NCI-H526 (cell line): ENCODE measurements at regions not wholly inside any gene's neighbourhood (a gene's known extent, or its start where the extent isn't known, plus 50 kb on each side); places are given as distances from the start of the nearest gene placed in this dataset.
"Not testable (repeated sequence)": the region's sequence is repeated elsewhere in the genome, so short reads cannot be mapped to it uniquely, and the experiment has no call there.

Source experiments
- DNase-seq, 2 experiments: peaks; one replicate each; lab custom pipeline; 2025; lab: John Stamatoyannopoulos, UW

DNA sequence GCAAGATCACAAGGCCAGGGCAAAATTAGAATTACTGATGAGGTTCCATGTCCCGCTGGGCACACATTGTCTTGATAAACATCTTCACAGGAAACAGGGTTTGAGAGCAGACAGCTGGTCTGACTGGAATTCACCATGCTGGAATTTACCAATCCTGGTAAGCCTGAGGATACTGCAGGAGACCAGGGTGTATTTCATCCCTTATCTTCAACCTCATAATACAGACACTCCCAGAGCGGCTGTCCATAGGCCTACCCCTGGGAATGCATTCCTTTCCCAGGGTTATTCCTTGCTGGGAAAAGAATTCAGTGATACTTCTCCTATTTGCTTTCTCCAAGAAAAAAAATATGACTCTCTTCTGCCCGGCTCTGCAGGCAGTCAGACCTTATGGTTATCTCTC is 875.1 kb upstream of the ACVR2A start:
- DNase-seq = not testable (repeated sequence)

DNA sequence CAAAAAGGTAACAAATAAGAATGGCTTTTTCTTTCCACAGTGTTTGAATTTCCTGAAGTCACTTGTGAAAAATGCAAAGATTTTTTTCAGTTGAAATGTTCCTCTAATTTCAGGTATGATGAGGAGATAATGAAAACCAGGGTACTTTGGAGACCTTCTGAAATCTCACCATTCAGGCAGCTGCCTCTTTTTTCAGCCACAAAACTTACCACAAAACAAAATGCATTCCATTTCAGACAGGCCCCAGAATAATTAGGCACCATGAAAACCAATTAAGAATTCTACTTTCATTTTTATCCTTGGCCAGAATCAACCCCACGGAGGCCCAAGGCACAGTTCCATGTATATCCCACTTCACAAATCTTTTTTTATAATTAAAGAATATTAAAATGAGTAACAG is 880.3 kb upstream of the ACVR2A start:
- no peak for DNase-seq

DNA sequence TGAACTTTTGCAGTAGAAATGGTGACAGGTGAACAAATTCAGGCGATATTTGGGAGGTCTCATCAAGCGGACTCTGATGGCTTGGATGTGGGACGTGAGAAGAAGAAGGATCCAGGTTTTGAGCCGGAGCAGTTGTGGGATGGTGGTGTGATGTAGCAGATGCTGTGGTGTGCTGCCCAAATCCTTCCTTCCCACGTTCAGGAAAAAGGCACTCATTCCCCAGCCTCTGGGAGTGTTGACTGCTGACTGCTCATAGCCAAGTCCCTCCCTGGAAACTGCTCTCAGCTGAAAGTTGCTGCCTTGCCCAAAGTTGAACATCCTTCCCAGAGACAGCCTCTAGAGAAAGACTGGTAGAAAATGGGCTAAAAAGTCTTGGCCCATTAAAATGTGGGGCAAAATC is 890.3 kb upstream of the ACVR2A start:
- DNase-seq = no peak

DNA sequence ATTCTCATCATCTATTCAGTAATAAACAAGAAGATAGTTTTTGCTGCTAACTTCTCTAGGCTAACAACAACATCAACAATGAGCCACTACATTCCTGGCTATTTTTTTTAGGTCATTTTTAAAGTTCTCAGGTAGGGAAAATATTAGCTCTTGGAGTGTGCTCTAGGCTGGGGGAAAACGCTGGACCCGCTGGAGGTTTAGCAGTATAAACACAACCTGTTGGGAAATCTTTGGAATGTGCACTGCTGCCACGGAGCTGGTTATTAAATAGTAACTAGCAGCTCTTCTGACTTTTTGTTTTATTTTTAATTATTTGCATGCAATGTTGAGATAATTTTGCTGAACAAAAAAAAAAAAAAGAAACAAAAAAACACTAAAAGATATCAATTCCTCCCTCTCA is 892.1 kb upstream of the ACVR2A start:
- DNase-seq = no peak

DNA sequence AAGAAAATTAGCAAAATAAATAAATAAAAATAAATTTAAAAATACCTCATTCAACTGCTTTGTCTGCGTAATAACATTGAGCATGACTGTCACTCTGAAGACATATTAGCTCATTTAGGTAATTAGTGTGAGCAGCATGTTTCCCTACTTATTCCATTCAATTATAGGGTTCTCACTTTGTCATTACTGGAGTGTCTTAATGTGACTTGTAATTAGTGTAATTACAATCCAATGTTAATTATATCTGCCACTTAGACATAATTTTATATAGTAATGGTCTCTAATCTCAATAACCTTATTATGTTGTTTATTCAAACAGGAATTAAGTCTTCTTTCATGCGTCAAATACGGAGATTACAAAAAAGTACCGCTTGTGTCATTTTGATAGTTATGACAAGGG is 893.9 kb upstream of the ACVR2A start:
- DNase-seq = no peak

DNA sequence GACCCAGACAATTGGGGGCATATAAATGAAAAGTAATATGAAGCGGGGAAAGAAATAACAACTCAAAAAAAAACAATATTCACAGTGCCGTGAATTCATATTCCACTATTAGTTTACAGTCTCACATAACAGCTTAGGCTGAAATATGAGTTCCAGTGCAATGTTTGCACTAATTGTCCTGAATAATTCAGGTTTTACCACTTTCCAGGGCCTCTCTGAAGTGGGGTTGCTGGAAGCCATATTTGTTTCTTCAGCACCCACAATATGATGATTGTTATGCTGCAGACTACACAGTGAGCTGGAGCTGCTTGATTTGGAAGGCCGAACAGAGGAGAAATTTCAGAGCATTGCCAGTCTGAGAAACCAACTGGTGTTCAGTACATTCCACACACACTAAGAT is 894.5 kb upstream of the ACVR2A start:
- DNase-seq = no peak

DNA sequence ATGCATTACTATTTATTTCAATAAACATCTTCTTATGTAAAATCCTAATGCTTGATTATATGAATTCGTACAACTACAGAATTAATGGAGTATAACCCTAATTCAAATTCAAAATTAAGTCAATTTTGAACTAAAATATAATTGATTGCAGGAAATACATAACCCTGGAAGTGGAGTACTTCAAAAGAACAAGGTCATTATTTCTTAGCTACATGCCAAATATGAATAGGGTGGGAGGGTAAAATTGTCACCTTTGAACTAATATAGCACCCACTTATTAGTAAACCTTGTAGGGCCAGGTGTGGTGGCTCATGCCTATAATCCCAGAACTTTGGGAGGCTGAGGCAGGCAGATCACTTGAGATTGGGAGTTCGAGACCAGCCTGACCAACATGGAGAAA is 895.4 kb upstream of the ACVR2A start:
- no peak for DNase-seq

DNA sequence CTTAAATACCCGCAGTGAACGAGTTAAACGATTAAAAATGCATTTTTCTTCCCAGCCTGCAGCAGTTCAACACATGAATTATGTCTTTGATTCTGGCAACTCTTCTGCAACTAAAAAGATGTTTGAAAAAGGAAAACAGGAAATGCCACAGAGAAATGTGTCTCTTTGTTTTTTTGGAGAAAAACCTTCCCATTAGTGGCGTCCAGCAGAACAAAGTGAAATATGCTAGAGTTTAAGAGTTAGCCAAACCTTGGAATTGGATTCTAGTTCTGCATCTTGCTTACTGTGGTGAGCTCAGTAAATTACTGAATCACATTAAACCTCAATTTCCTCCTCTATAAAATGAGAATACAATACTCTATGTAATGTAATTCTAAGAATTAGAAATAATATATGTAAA is 900.2 kb upstream of the ACVR2A start:
- no peak for DNase-seq

DNA sequence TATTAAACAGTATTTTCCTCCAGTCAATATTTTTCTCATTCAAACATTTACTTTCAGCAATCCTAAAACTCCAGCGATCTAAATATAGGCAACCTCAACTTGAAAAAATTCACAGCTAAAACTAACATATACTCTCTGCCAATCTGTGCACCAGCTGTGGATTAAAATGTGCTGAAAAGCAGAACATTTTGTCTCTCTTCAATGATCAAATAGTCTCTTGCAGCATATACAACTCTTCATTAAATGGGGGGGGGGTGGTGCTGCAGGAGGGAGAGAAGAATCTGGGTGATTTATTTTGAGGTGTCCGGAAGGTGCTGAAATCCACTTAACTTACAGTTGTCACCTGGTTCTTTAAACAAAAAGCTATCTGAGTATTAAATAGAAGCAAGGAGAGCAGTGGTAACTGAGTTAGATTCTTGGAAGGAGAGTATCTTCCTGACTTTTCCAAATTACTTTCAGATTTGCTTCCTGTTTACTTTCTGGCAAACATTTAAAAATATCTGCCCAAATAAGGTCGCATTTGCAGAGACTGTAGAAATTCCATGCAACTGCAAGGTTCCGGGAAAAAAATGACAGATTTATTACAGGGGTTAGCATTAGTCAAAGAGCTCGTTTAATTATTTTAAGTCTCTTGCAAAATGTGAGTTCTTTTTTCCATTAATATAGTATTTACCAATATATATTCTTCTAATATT is 904.7 kb upstream of the ACVR2A start:
- DNase-seq = no peak

DNA sequence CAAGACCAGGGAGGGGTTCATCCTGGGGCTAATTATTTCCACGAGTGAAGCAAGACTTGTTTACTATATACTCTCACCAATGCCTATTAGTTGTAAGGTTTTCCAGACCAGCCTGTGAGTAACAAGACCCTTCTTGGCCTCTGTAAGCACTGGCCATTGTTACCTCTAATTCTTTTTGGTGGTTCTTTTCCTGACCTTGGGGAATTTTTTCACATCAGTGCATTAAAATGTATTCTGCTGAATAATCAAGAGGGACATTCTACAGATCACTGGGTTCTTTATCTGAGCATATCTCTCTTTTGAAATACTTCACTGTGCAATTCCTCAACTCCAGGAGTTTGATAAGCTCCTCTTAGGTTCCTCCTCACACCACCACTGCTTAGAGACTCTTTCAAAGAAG is 909.9 kb upstream of the ACVR2A start:
- DNase-seq = no peak

DNA sequence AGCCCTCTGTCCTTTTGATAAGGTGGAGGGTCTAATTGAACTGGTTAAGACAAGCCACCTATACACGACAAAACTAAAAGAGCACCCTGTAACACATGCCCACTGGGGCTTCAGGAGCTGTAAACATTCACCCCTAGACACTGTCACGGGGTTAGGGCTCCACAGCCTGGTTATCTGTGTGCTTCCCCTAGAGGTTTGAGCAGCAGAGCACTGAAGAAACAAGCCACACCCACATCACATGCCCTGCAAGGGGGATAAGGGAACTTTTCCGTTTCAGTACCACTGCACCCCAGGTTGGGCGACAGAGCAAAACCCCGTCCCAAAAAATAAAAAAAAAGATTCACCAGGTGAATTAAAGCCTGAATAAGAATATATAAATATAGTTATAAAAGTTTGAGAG is 913.7 kb upstream of the ACVR2A start:
- DNase-seq = no peak

DNA sequence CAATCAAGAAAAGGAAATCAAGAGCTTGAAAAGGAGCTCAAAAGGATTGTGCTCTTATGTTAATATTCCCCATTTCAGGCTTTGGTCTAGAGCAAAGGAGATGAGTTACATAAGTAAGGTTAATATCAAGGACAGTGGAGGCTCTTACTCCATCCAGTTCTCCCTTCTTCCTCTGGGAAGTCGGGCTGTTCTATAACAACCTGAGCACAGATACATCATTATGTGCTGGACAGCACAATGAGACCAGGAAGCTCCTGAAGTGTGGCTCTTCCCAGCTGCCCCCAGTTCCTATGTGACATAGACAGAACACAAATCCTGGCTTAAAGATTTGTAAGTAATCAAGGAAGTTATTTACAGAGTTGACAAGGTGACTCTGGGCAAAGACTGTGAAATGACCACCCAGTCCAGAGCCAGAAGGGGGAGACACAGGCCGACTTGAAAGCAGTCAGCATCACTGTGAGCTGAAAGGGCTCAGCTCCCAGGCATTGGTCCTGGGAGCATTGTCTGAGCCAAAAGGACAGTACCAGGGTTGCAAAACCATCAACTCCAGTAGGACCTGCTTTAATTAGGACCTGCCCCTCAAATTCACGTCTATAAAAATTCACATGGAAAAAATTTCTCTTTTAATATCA is 917.6 kb upstream of the ACVR2A start:
- DNase-seq = peak; percentile 1 to 71

DNA sequence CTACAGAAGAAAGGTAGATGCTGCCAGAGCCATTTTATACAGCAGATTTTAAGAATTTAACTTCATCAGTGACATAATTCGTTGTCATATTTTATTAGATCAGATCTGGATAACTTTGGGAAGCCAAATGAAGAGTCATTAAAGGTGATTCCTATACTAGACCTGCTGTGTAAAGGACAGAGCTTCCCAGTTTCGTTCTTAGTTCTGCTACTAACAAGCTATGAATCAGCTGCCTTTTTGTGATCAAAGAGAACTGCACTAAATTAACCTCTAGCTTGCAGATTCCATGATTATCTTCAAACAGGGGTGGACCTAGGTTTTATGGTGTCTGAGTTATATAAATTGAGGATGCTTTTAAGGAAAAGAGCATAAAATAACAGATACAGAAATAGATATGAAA is 926.5 kb upstream of the ACVR2A start:
- DNase-seq = no peak

DNA sequence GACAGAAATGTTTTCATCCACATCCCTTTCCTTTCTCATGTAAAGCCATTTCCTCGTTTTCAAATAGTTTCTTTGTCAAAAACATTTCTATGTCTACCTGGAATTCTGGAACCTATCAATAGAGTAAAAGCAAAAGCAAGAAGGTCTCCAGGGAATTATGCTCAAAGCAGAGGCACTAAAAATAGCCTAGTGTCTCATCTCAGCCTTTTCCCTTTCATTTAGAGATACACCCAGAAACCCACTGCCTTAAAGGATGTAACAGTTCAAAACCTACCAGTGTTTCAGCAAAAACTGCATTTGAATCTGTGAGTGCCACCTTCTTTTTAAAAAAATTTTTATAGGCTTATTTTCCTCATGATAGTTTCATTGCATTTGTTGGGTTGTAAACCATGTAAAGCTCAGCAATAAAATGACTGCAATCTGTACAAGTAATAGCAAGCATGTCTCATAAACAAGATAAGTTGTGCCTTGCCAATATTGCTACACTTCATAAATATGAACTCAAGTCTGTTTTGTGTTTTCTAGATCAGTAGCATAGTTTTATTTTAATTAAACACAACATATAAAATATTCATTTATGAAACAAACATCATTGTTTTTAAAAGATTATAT is 927.3 kb upstream of the ACVR2A start:
- DNase-seq = peak in 1 of 2 experiments; percentile 16

DNA sequence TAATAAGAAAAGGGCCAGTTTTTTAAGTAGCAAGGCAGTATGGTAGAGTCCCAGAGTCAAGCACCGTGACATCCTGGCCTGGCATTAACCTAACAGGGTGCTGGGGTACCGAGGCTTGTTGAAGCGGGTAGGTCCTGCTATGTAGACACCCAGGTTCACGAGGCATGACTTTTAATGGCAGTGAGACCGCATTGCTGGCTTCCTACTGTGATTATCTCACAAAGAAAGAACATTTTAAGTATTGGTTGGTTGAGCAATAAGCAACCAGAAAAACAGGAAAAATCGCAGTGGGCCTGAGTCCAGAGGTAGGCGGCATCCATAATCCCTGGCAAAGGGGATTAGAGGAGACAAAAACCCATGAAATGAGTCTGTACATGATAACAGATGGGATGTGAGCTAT is 927.9 kb upstream of the ACVR2A start:
- no peak for DNase-seq

DNA sequence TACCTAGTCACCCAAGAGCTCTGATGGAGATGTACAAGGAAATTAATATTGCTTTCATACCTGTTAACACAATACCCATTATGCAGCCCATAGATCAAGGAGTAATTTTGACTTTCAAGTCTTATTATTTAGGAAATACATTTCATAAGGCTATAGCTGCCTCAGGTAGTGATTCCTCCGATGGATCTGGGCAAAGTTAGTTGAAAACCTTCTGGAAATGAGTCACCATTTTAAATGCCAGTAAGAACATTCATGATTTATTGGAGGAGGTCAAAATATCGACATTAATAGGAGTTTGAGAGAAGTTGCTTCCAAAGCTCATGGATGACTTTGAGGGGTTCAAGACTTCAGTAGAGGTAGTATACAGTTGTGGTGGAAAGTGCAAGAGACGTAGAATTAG is 931.4 kb upstream of the ACVR2A start:
- no peak for DNase-seq

DNA sequence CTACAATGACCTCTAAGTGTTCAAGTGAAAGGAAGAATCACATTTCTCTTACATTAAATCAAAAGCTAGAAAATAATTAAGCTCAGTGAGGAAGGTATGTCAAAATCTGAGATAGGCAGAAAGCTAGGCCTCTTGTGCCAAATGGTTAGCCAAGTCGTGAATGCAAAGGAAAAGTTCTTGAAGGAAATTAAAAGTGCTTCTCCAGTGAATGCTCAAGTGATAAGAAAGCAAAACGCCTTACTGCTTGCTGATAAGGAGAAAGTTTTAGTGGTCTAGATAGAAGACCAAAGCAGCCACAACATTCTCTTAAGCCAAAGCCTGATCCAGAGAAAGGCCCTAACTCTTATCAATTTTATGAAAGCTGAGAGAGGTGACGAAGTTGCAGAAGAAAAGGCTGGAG is 932.3 kb upstream of the ACVR2A start:
- no peak for DNase-seq

DNA sequence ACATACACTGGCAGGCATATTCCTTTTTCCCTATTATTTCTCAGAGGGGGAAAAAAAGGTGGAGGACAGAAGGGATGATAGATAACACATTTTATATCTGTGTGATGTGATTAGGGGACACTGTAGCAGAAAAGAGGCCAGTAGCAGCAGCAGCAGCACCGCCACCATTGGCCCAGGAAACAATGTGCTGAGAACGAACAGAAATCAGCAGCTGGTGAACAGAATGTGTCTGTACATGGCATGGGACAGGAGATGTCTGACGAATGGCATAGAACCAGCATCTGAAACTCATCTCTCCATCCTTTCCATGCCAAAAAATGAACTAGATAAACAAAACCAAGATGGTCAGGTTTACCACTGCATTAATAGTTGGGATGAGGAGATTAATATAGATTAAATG is 936.1 kb upstream of the ACVR2A start:
- DNase-seq = no peak

DNA sequence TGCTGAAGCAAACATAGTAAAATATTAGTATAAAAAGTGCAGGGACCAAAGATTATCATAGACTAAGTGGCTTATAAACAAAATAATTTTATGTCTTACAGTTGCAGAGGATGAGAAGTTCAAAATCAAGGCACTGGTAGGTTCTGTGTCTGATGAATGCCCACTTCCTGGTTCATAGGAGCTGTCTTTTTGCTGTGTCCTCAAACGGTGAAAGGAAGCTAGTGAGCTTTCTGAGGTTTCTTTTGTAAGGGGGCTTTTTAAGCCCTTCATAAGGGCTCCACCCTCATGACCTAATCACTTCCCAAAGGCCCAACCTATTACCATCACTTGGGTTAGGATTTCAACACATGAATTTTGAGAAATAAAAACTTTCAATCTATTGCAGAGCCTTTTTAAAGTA is 946.7 kb upstream of the ACVR2A start:
- no peak for DNase-seq

DNA sequence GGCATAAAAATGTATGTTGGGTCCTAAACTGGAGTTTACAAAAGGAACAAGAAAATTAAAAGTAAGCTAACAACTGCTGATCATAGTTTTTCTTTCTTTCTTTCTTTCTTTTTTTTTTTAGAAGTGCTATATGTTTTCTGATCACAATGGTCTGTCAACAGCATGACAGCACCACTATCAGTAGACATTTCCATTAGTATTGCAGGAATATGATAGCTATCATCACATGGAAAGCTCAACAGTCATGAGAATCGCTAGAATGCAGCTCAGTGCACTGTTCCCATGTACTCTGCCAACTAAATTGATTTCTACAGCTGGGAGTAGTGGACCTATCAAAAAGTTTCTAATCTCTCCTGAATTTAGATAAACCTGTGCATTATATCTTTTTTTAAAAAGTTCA is 950.3 kb upstream of the ACVR2A start:
- no peak for DNase-seq

DNA sequence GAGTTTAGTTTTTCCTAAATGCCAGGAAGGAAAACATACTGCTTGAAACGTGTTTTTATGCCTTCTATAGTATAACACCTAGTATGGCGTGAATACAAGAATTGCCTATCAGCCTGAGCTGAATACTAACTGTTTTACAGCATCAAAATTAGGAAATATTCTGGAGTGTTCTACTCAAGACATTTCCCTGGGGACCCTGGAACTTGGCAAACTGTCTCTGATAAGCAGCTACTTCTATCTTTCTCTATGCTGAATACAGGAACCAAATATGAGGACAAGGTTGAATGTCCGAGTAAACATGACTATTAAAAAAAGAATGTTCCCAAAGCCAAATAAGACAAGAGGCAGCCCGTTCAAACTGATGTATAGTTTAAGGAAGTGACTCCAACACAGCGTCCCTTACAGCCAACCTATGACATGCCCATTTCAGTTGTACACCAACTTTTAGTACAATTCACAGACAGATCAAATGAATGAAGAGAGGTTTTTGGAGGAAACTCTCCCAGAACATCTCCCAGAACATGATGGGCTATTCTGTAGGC is 951.3 kb upstream of the ACVR2A start:
- DNase-seq = no peak

DNA sequence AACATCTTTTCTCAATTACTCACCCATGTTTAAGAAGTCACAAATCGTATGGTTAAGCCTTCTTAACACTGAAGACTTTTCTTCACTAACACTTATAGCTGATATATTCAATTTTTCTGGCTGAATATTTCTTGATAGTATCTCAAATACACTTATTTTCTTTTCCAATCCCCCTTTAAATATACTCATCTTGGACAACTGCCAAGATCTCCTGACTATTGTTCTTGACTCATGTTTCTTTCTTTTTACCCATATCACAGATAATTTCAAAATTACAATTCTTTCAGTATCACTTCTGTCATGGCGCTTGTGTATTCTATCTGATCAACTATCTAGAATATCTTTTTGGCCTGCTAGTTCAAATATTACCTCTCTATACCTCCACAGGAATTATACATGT is 954.3 kb upstream of the ACVR2A start:
- DNase-seq = no peak

DNA sequence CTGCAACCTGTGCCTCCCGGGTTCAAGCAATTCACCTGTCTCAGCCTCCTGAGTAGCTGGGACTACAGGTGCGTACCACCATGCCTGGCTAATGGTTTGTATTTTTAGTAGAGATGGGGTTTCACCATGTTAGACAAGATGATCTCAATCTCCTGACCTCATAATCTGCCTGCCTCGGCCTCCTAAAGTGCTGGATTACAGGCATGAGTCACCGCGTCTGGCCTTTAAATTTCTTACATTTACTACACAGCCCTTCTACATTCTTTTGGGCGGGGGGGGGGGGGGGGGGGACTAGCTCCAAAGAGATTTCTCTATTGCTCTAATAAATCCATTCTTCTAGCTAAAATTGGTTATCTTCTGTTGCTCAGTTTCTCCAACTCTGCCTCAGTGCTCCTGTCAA is 964.9 kb upstream of the ACVR2A start:
- no peak for DNase-seq

DNA sequence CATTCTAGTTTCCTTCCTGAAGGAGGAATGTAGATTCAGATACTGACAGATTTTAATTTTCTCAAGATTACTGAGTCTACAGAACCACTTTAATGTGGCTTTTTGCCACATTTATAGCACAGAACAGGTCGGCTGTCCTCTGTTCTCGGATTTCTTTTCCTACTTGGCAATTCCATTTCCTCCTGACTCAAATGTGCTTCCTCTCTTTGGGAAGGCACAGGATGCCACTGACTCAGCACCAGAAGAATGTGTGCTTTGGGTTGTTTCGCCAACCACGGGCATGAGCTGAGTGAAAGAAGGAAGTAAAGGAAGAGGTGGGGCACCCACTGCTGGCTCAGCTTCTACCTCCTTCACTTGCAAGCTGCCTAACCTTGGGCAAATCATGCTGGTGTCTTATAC is 970.6 kb upstream of the ACVR2A start:
- no peak for DNase-seq
